GM12874 (cell line): ENCODE measurements at regions not wholly inside any gene's neighbourhood (a gene's known extent, or its start where the extent isn't known, plus 50 kb on each side); places are given as distances from the start of the nearest gene placed in this dataset.

Experiments used
- TF ChIP-seq, protein P1 (sequence below): IDR thresholded peaks from 2 replicates; pipeline ENCODE4 v1.5.1; 2011; ENCODE audit warnings: low read depth, mild to moderate bottlenecking, control low read depth, low read length, moderate library complexity; ENCODE audit not compliant: insufficient read depth

- TF ChIP-seq, protein P1, sequence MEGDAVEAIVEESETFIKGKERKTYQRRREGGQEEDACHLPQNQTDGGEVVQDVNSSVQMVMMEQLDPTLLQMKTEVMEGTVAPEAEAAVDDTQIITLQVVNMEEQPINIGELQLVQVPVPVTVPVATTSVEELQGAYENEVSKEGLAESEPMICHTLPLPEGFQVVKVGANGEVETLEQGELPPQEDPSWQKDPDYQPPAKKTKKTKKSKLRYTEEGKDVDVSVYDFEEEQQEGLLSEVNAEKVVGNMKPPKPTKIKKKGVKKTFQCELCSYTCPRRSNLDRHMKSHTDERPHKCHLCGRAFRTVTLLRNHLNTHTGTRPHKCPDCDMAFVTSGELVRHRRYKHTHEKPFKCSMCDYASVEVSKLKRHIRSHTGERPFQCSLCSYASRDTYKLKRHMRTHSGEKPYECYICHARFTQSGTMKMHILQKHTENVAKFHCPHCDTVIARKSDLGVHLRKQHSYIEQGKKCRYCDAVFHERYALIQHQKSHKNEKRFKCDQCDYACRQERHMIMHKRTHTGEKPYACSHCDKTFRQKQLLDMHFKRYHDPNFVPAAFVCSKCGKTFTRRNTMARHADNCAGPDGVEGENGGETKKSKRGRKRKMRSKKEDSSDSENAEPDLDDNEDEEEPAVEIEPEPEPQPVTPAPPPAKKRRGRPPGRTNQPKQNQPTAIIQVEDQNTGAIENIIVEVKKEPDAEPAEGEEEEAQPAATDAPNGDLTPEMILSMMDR: no peak
Measured at GRCh38 chr5:87627363-87627762, 214.6 kb upstream of the CCNH start.

DNA sequence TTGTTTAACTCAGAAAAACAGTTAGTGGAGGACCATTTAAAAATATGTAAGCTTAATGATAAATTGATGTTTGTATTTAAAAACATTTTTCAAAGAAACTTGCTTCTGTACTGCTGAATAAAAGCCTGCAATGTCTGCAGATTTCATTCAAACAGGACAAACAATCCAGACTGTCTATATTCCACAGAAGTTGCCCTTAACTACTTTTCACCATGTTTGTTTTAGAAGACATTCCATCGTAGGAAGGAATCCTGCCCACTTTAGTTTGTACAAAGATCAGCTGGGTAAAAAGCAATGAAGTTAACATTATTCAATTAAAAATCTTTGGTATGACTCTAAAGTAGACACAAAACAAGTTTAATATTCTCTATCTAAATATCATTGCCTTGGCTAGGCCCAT is 195.7 kb upstream of the CCNH start:
- TF ChIP-seq, protein P1: no peak

DNA sequence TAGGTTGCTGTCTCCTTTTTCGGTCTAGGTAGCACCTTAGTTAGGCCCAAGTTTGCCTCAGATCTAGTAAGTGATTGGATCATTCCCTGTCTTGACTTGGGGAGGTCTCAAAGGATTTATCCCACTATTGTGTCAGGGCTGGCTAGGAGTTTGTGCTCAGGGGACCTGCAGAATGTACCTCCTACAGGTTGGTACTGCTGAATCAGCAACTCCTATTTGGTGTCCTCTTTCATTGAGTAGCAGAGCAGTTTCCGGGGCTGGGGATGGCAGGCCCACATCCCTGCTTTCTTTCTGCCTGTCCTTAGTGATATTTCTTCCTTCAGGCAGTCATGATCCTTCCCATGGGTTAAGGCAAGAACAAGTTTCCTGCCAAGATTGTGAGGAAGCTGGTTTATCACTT is 192.9 kb upstream of the CCNH start:
- TF ChIP-seq, protein P1: no peak

GRCh38 chr5:87599778-87600177 is 187.0 kb upstream of the CCNH start:
- TF ChIP-seq, protein P1: no peak

- TF ChIP-seq, protein P1: no peak
Measured at GRCh38 chr5:87598460-87598859, 185.7 kb upstream of the CCNH start.

DNA sequence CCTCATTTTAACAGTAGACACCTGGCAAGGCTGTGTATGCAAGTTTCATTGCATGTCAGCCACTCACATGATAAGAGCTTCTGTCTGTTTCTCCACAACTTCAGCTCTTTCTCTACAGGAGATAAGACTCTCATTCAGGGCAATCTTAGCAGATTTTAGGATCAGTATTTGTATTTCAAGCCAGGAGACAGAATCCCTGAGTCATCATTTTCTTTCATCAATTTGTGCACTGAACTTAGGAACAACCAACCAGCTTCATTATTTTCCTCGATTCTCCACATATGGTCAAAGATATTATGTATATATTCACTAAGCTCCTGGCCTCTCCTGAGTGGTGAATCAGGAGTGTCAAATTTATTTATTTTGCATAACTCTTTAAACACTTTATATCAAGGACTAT is 181.8 kb upstream of the CCNH start:
- TF ChIP-seq, protein P1: no peak

GRCh38 chr5:87589587-87589986 is 176.9 kb upstream of the CCNH start:
- TF ChIP-seq, protein P1: no peak

DNA sequence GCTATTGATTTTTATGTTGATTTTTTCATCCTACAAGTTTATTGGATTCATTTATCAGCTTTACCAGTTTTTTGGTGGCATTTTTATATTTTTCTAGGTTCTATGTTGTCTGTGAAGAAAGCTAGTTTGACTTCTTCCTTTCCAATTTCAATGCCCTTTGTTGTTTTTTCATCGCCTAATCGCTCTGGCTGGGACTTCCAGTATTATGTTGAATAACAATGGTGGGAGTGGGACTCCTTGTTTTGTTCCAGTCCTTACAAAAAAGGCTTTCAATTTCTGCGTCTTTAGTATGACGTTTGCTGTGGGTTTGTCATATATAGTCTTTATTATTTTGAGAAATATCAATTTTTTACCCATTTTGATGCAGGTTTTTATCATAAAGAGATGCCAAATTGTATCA is 175.6 kb upstream of the CCNH start:
- TF ChIP-seq, protein P1: no peak
